NCI-H2196 (cell line): ENCODE measurements at regions not wholly inside any gene's neighbourhood (a gene's known extent, or its start where the extent isn't known, plus 50 kb on each side); places are given as distances from the start of the nearest gene placed in this dataset.
"Not testable (repeated sequence)": the region's sequence is repeated elsewhere in the genome, so short reads cannot be mapped to it uniquely, and the experiment has no call there.

Experiments
- DNase-seq: peaks from one replicate; lab custom pipeline; 2025; ENCODE audit not compliant: unreplicated experiment; lab: John Stamatoyannopoulos, UW

GRCh38 chr1:198932351-198932991, 293.6 kb downstream of the PTPRC start:
- DNase-seq = no peak

GRCh38 chr1:198933515-198934222, 294.8 kb downstream of the PTPRC start:
- no peak for DNase-seq

DNA sequence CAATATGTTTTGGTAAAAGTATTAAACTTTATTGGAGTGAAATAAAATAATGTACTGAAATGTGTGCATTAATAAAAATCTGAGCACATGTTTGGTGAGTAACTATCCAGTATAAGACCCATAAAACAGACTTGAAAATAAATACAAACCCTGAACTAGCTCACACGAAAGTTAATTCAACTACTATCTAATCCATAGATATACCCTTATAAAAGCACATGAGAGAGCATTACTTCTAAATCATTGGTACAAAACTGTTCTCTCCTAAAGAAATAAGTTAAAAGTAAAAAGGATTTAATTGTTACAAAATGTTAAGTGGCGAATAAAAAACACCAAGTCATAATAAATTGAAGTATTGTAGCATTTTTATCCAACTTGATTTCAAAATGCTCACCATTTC, 295.6 kb downstream of the PTPRC start:
- no peak for DNase-seq

- DNase-seq = no peak
Measured at GRCh38 chr1:198934901-198935305, 296.1 kb downstream of the PTPRC start.

GRCh38 chr1:198935306-198935921, 296.6 kb downstream of the PTPRC start:
- DNase-seq = no peak

DNA sequence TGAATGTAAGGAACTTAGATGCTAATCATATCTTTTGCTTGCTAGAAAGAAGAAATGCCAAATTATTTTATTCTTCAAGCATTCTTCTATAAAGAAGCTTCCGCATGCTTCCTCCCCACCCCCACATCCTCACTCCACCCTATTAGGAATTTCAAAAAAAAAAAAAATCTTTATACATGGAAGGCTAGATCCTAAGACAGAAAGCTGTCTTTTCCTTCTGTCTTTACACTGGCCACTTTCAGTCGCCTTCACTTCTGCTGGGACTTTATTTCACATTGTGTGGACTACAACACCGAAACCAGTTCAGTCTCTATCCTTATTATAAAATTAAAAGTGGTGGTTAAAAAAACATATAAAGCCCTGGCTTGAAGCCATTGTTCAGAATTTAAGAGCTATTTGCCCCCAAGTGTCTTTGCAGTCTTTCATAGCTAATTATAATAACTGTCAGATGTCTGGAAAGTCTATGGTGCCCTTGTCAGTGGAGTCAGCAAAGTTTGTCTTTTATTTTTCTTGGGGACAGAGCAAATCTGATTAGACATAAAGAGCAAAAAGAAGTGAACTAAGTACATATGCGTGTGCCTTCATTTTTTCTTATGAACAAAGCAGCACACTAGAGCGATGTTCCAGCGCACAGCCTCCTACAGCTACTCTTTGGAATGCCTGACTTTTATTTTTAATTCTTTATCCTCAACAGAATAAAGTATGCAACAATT, 297.7 kb downstream of the PTPRC start:
- no peak for DNase-seq

DNA sequence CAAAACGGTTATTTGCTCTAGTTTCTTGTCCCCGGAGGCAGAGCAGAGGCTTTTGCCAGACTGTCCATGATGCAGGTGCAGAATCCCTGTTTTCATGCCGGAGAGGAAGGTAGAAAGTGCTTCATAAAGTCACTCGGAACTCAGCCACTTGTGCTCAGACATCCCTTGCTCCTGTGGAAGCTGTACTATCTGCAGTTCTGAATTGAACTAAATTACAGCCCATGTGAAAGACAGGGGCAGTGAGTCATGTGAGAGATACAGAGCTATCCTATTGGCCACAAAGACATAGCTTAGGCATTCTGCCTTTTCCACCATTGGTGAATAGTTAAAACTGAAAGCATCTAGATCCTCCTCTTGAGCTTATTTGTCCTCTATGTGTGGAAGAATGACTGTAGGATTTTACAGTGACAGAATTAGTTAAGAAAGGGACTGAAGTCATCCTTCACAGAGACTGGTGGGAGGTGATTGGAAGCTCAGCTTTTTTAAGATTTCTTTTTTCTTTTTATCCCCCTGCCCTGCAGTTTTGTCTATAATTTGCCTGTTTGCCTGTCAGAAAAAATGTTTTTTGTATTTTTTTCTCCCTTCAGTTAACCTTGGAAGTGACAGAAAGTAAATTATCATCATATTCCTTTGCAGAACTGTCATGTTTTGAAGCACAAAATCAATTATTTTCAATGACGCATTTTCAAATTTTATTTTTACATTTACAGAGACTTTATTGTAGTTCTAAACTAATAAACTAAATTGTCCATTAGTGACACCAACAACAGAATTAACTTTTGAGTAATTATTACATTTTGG, 298.6 kb downstream of the PTPRC start:
- no peak for DNase-seq

- no peak for DNase-seq
Measured at GRCh38 chr1:198939286-198939685, 300.4 kb downstream of the PTPRC start.

- DNase-seq = no peak
Measured at GRCh38 chr1:198939956-198940355, 301.1 kb downstream of the PTPRC start.

GRCh38 chr1:198942466-198942865, 303.6 kb downstream of the PTPRC start:
- DNase-seq = no peak

- no peak for DNase-seq
Measured at GRCh38 chr1:198943484-198944187, 304.8 kb downstream of the PTPRC start.

GRCh38 chr1:198947456-198947855, 308.6 kb downstream of the PTPRC start:
- no peak for DNase-seq

DNA sequence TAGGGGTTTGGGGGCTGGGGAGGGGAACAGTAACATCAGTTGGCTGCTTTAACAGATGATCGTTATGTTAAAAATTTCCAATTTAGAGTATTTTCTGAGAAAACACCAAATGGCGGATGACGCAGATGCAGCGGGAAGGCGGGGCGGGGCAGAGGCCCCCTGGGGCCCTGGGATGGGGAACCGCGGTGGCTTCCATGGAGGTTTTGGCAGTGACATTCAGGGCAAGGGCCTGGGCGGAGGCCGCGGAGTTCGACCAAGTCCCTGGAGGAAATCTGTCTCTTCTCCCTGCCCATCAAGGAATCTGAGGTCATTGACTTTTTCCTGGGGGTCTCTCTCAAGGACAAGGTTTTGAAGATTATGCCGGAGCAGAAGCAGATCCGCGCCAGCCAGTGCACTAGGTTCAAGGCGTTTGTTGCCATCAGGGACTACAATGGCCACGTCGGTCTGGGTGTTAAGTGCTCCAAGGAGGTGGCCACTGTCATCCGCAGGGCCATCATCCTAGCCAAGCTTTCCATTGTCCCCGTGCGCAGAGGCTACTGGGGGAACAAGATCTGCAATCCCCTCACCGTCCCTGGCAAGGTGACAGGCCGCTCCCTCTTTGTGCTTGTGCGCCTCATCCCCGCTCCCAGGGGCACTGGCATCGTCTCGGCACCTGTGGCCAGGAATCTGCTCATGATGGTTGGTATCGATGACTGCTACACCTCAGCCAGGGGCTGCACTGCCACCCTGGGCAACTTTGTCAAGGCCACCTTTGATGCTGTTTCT, 310.2 kb downstream of the PTPRC start:
- DNase-seq = no peak

DNA sequence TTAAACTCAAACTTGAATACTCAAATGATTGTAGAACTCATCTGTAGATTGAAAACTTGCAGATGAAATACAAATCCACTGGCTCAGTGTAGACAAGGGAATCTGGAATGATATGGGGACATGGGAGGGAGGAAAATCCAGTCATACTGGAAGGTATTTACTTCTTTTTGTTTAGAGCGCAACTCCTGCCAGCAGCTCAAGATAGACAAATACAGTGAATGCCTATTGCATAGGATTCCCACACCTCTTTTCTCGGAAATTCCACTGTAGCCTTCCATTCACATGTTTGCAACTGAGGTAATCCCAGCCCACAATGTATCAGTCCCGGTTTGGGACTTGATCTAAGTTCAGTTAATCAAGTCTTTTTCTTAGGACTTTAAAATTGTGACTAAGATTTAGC, 311.2 kb downstream of the PTPRC start:
- no peak for DNase-seq

DNA sequence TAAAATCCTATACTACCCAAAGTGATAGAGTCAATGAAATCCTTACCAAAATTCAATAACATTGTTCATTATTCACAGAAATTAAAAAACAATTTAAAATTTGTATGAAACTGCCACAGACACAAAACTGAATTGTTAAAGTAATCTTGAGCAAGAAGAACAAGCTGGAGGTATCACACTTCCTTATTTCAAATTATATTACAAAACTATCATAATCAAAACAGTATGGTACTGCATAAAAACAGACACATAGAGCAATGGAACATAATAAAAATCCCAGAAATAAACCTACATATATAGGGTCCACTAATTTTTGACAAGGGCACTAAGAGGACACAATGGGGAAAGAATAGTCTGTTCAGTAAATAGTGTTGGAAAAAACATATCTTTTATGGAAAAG, 316.2 kb downstream of the PTPRC start:
- no peak for DNase-seq

DNA sequence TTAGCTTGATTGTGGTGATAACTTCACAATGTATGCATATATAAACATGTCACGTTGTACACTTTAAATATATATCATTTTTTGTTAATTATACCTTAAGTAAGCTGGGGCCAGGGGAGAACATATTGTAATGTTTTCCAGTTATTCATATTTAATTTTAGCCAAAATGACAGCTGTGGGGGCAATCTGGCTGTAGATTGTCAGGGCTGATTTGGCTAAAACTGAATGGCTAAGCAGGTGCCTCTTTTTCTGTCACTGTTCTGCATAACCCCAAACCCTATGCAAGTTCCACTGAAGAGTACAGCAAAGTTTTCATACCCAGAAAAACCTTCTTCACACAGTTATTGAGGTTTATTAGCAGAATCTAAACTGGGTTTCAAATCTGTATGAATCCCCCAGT, 318.2 kb downstream of the PTPRC start:
- DNase-seq = no peak

DNA sequence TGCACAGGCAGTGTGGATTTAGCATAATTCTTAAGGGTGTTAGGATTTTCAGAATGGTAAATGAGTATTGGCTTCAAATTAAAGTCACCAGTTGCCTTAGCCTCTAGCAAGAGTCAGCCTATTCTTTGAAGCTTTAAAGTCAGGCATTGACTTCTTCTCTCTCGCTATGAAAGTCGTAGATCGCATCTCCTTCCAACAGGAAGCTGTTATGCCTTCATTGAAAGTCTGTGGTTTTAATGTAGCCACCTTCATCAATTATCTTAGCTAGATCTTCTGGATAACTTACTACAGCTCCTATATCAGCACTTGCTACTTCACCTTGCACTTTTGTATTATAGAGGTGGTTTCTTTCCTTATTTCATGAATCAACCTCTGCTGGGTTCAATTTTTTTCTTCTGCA, 320.2 kb downstream of the PTPRC start:
- no peak for DNase-seq

DNA sequence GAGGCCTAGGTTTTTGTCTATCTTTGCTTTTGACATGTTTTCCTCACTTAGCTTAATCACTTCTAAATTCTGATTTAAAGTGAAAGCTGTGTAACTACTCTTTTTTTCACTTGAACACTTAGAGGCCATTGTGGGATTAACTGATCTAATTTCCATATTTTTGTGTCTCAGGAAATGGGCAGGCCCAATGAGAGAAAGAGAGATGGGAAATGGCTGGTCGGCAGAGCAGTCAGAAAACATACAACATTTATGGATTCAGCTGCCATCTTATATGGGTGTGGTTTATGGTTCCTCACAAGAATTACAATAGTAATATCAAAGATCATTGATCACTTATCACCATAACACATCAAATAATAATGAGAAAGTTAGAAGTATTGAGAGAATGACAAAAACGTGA, 320.8 kb downstream of the PTPRC start:
- no peak for DNase-seq

DNA sequence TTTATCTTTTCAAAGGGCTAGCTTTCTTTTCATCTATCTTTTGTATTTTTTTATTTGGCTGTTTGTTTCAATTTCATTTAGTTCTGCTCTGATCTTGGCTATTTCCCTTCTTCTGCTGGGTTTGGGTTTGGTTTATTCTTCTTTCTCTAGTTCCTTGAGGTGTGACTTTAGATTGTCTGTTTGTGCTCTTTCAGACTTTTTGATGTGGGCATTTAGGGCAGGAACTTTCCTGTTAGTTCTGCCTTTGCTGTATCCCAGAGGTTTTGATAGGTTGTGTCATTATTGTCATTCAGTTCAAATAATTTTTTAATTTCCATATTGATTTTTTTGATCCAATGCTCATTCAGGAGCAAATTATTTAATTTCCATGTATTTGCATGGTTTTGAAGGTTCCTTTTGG, 325.0 kb downstream of the PTPRC start:
- DNase-seq = not testable (repeated sequence)

- DNase-seq = no peak
Measured at GRCh38 chr1:198966519-198966918, 327.7 kb downstream of the PTPRC start.
